SU-DHL-6 (cell line): ENCODE measurements at regions not wholly inside any gene's neighbourhood (a gene's known extent, or its start where the extent isn't known, plus 50 kb on each side); places are given as distances from the start of the nearest gene placed in this dataset.

Experiments
- H2AFZ ChIP-seq: fragments of 200-600 bp; sonication (generic); 2 replicates; pipeline ENCODE4 v1.6.1; 2014; ENCODE audit warnings: low read depth, mild to moderate bottlenecking, moderate library complexity, mixed read lengths, antibody characterized with exemption, low read length; ENCODE audit not compliant: severe bottlenecking
- H3F3A ChIP-seq: fragments of 200-600 bp; shearing (Covaris generic); 2 replicates; pipeline ENCODE4 v1.6.0; 2016; ENCODE audit warnings: antibody characterized with exemption, mild to moderate bottlenecking; ENCODE audit not compliant: insufficient read depth
- H3K27ac ChIP-seq: fragments of 200-600 bp; sonication (generic); 2 replicates; pipeline ENCODE4 v1.5.1; 2016; ENCODE audit warnings: low read depth, mild to moderate bottlenecking, low read length, moderate library complexity, mixed read lengths
- H3K27me3 ChIP-seq: fragments of 200-600 bp; sonication (generic), shearing (Covaris generic); 2 replicates; pipeline ENCODE4 v1.6.0; 2014; ENCODE audit warnings: mild to moderate bottlenecking, low read length
- H3K36me3 ChIP-seq: fragments of 200-600 bp; sonication (generic); 2 replicates; pipeline ENCODE4 v1.6.1; 2014; ENCODE audit warnings: mild to moderate bottlenecking, low read length, mixed read lengths
- H3K4me2 ChIP-seq: fragments of 300-600, 200-600 bp; shearing (Covaris generic), sonication (generic); 2 replicates; pipeline ENCODE4 v1.6.0; 2014; ENCODE audit warnings: low read length, low read depth, mild to moderate bottlenecking; ENCODE audit not compliant: poor library complexity, severe bottlenecking
- H3K4me3 ChIP-seq: fragments of 200-600 bp; sonication (generic); 2 replicates; pipeline ENCODE4 v1.5.1; 2014; ENCODE audit warnings: antibody characterized with exemption, low read length, mild to moderate bottlenecking, mixed read lengths; ENCODE audit not compliant: insufficient read depth, poor library complexity, severe bottlenecking
- H3K79me2 ChIP-seq: fragments of 200-600 bp; sonication (generic); 2 replicates; pipeline ENCODE4 v1.6.1; 2014; ENCODE audit warnings: mild to moderate bottlenecking, low read length, moderate library complexity; ENCODE audit not compliant: insufficient read depth
- H3K9ac ChIP-seq: fragments of 200-600 bp; sonication (generic); 2 replicates; pipeline ENCODE4 v1.7.0; 2014; ENCODE audit warnings: mild to moderate bottlenecking, low read length
- H3K9me2 ChIP-seq: fragments of 200-600 bp; sonication (generic); replicated peaks from 2 replicates; pipeline ENCODE4 v1.6.1; 2014; ENCODE audit warnings: low read length; ENCODE audit not compliant: insufficient read depth
- H3K9me3 ChIP-seq: fragments of 200-600 bp; sonication (generic); 2 replicates; pipeline ENCODE4 v1.6.1; 2014; ENCODE audit warnings: low read length, mixed read lengths; ENCODE audit not compliant: insufficient read depth
- H4K20me1 ChIP-seq: fragments of 200-600 bp; sonication (generic); 2 replicates; pipeline ENCODE4 v1.6.1; 2014; ENCODE audit warnings: low read depth, mild to moderate bottlenecking, antibody characterized with exemption, low read length, moderate library complexity, mixed read lengths
- EZH2phosphoT487 ChIP-seq: fragments of 200-600 bp; sonication (generic), shearing (Covaris generic); conservative IDR thresholded peaks from 2 replicates; pipeline ENCODE4 v1.6.1; 2018; ENCODE audit warnings: mild to moderate bottlenecking, antibody characterized with exemption, low read length, moderate library complexity, mixed read lengths
- TF ChIP-seq, protein P1 (sequence below): fragments of 200-600 bp; sonication (generic); IDR thresholded peaks from one replicate; pipeline ENCODE4 v1.5.1; 2017; ENCODE audit warnings: antibody characterized with exemption, mild to moderate bottlenecking, low read length, moderate library complexity; ENCODE audit not compliant: insufficient read depth, poor library complexity, severe bottlenecking

DNA sequence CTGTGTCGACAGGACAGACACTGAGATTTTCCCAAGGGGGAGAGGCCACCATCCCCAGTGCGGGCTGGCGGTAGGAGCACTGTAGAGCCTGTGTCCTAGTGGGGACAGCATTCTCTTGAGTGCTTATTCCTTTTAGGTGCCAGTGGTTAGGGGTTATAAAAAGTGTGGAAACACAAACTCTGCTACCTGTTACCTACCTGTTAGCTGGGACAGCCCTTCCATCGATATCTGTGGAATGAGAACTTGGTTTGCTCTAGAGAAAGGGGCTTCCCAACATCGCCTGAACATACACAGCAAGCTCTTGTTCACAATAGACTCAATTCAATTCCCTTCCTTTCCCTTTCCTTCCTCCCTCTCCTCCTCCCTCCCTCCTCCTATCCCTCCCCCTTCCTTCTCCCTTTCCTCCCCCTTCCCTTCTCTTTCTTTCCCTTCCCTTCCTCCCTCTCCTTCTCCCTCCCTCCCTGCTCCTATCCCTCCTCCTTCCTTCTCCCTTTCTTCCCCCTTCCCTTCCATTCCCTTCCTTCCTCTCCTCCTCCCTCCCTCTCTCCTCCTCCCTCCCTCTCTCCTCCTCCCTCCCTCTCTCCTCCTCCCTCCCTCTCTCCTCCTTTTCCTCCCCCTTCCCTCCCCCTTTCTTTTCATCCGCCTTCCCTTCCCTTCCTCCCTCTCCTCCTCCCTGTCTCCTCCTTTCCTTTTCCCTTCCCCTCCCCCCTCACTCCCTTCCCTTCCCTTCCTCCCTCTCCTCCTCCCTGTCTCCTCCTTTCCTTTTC lies 188.5 kb downstream of the URI1 start:
- H3K27ac ChIP-seq = no peak overlapping the region
- TF ChIP-seq, protein P1, sequence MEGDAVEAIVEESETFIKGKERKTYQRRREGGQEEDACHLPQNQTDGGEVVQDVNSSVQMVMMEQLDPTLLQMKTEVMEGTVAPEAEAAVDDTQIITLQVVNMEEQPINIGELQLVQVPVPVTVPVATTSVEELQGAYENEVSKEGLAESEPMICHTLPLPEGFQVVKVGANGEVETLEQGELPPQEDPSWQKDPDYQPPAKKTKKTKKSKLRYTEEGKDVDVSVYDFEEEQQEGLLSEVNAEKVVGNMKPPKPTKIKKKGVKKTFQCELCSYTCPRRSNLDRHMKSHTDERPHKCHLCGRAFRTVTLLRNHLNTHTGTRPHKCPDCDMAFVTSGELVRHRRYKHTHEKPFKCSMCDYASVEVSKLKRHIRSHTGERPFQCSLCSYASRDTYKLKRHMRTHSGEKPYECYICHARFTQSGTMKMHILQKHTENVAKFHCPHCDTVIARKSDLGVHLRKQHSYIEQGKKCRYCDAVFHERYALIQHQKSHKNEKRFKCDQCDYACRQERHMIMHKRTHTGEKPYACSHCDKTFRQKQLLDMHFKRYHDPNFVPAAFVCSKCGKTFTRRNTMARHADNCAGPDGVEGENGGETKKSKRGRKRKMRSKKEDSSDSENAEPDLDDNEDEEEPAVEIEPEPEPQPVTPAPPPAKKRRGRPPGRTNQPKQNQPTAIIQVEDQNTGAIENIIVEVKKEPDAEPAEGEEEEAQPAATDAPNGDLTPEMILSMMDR = no peak
- no peak for TF ChIP-seq EZH2phosphoT487
- H3K79me2 ChIP-seq = no peaks in the 10 kb centered on the region
- H3K9me2 ChIP-seq = no peaks in the 10 kb centered on the region
- H3K36me3 ChIP-seq = no peaks in the 10 kb centered on the region
- no peaks in the 10 kb centered on the region for H3F3A ChIP-seq
- H3K4me2 ChIP-seq = no peak overlapping the region
- H3K9ac ChIP-seq = no peak overlapping the region
- no peaks in the 10 kb centered on the region for H3K27me3 ChIP-seq
- H3K4me3 ChIP-seq = no peak overlapping the region
- no peaks in the 10 kb centered on the region for H4K20me1 ChIP-seq
- no peaks in the 10 kb centered on the region for H3K9me3 ChIP-seq
- no peak overlapping the region for H2AFZ ChIP-seq

DNA sequence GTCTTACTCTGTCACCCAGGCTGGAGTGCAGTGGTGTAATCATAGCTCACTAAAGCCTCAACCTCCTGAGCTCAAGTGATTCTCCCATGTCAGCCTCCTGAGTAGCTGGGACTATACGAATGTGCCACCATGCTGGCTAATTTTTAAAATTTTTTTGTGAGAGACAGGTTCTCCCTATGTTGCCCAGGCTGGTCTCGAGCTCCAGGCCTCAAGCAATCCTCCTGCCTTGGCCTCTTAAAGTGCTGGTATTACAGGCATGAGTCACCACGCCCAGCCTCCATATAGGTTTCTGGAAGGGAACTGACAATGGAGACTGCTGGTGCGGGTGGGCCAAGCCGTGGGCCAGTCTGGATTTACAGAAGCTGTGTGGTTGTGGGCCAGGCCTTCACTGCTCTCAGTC lies 189.2 kb downstream of the URI1 start:
- H3K9me2 ChIP-seq = no peaks in the 10 kb centered on the region
- no peaks in the 10 kb centered on the region for H3F3A ChIP-seq
- H3K27ac ChIP-seq = no peak overlapping the region
- no peak overlapping the region for H3K4me3 ChIP-seq
- H3K36me3 ChIP-seq = no peaks in the 10 kb centered on the region
- H4K20me1 ChIP-seq = no peaks in the 10 kb centered on the region
- H3K9me3 ChIP-seq = no peaks in the 10 kb centered on the region
- H3K79me2 ChIP-seq = no peaks in the 10 kb centered on the region
- H3K27me3 ChIP-seq = no peaks in the 10 kb centered on the region
- no peak overlapping the region for H3K4me2 ChIP-seq
- H3K9ac ChIP-seq = no peak overlapping the region
- TF ChIP-seq EZH2phosphoT487 = no peak
- TF ChIP-seq, protein P1 = no peak
- no peak overlapping the region for H2AFZ ChIP-seq

DNA sequence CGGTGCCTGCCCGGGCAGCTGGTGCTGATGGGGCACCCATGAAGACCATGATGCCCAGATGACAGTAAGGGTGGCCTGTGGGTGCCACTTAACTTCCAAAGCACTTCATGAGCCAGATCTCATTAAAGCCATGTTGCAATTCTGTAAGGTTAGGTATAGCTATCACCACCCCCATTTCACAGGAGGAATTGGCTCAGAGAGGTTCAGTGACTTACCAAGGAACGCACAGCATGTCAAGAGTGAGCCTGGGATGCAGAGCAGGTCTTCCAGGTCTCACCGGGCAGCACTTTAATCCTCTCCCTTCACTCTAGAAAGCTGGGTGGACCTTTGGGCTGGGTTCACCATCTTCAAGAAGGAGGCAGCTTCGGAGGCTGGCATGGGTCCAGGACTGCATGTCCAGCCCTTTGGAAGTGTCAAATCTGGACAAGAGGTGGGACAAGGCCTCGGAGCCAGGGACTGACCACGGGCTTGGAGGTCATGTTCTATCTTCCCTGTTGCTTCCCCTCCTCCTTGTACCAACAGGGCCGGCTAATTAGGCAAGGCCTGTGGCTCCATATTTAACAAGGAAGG lies 189.8 kb downstream of the URI1 start:
- Histone ChIP-seq H3K4me3 (no peak overlapping the region), H3K36me3 (no peaks in the 10 kb centered on the region), H3K9me3 (no peaks in the 10 kb centered on the region), H3F3A (no peaks in the 10 kb centered on the region), H3K27me3 (no peaks in the 10 kb centered on the region), H3K27ac (no peak overlapping the region), H3K4me2 (no peak overlapping the region), H2AFZ (no peak overlapping the region), H3K9ac (no peak overlapping the region), H3K79me2 (no peaks in the 10 kb centered on the region), H3K9me2 (no peaks in the 10 kb centered on the region), H4K20me1 (no peaks in the 10 kb centered on the region)
- TF ChIP-seq, protein P1 = no peak
- TF ChIP-seq EZH2phosphoT487 = no peak
